ENCODE measurements at regions not wholly inside any gene's neighbourhood (a gene's known extent, or its start where the extent isn't known, plus 50 kb on each side); places are given as distances from the start of the nearest gene placed in this dataset.

DNA sequence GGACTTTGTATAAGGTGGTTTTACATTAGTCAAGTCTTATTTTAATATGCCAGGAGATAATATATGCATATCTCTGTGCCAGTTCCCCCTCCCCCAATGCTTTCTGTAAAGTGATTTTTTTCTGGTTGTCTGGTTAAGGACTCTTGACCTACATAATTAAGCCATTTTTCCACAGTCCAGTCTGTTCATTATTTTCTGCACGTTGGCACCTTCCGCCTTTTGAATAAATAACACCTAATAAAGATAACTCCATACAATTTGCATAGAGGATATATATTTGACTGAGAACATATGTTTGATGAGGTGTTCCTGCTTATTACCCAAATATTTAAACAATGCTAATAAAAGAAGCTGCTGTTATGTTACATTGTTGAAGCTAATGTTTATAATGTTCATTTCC, 320.9 kb downstream of the DMAC1 start:
- no peak for DNase-seq (ENCODE audit: low spot score)
- Histone ChIP-seq H4K20me1 (ENCODE audit: insufficient read depth, low read length) (no peaks in the 10 kb centered on the region), H3K36me3 (replicated peaks in 1 of 2; ENCODE audit: control insufficient read depth in 1 of 2, insufficient read depth in 2 of 2, low read length in 2 of 2) (no peaks in the 10 kb centered on the region), H2AFZ (ENCODE audit: low read length) (no peak overlapping the region), H3K27me3 (ENCODE audit: control insufficient read depth in 1 of 2, insufficient read depth in 2 of 2, low read length in 2 of 2) (no peaks in the 10 kb centered on the region), H3K9ac (ENCODE audit: insufficient read depth, low read depth, low read length) (no peak overlapping the region), H3K27ac (ENCODE audit: extremely low read length, insufficient read depth, low read length) (no peak overlapping the region), H3K4me2 (ENCODE audit: low read depth, low read length) (no peak overlapping the region), H3K79me2 (ENCODE audit: insufficient read depth, low read length) (no peaks in the 10 kb centered on the region), H3K9me3 (ENCODE audit: low read length) (no peaks in the 10 kb centered on the region), H3K4me1 (ENCODE audit: insufficient read depth, low read length) (no peaks in the 10 kb centered on the region), H3K4me3 (replicated peaks in 1 of 3; ENCODE audit: insufficient read depth in 1 of 3, low read depth in 2 of 3, low read length in 3 of 3) (no peak overlapping the region)
- POLR2A ChIA-PET: no interaction called here
- TF ChIP-seq ZBTB8A (CRISPR knock-in tag; IDR thresholded peaks at IDR 0.05; ENCODE audit: borderline replicate concordance, low read depth): no peak
- no peak for TF ChIP-seq GTF3A (CRISPR knock-in tag; conservative IDR thresholded peaks at IDR 0.05)
- TF ChIP-seq ZIK1 (CRISPR knock-in tag; IDR thresholded peaks at IDR 0.05; ENCODE audit: borderline replicate concordance, low read depth): no peak
- TF ChIP-seq RXRA (CRISPR knock-in tag; IDR thresholded peaks at IDR 0.05): no peak
- TF ChIP-seq CHD4 (IDR thresholded peaks at IDR 0.05; ENCODE audit: borderline replicate concordance, low read length): no peak
- TF ChIP-seq, protein P1, sequence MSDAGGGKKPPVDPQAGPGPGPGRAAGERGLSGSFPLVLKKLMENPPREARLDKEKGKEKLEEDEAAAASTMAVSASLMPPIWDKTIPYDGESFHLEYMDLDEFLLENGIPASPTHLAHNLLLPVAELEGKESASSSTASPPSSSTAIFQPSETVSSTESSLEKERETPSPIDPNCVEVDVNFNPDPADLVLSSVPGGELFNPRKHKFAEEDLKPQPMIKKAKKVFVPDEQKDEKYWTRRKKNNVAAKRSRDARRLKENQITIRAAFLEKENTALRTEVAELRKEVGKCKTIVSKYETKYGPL (CRISPR knock-in tag; IDR thresholded peaks at IDR 0.05): no peak
- no peak for TF ChIP-seq GFI1 (CRISPR knock-in tag; IDR thresholded peaks at IDR 0.05; ENCODE audit: borderline replicate concordance)
- TF ChIP-seq, protein P2, sequence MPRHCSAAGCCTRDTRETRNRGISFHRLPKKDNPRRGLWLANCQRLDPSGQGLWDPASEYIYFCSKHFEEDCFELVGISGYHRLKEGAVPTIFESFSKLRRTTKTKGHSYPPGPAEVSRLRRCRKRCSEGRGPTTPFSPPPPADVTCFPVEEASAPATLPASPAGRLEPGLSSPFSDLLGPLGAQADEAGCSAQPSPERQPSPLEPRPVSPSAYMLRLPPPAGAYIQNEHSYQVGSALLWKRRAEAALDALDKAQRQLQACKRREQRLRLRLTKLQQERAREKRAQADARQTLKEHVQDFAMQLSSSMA (CRISPR knock-in tag; IDR thresholded peaks at IDR 0.05): no peak
- no TSS peak for BruUV-seq (replicated peaks)
- in situ Hi-C loops (cut with HindIII; ENCODE audit: extremely low pct_ligation_motif_present, low pct_unique_long_range_greater_than_20kb): no loop called here
- WGBS (ENCODE audit: low lambda C conversion rate): 67% methylated on average over 2 of the region's 2 CpGs
- ATAC-seq: no peak
- CTCF ChIA-PET (ENCODE audit: low intra/inter-chr PET ratio, low total read pairs): no interaction called here
- intact Hi-C loops (cut with micrococcal nuclease; ENCODE audit: unreplicated experiment): no loop called here
- no peak for FAIRE-seq

DNA sequence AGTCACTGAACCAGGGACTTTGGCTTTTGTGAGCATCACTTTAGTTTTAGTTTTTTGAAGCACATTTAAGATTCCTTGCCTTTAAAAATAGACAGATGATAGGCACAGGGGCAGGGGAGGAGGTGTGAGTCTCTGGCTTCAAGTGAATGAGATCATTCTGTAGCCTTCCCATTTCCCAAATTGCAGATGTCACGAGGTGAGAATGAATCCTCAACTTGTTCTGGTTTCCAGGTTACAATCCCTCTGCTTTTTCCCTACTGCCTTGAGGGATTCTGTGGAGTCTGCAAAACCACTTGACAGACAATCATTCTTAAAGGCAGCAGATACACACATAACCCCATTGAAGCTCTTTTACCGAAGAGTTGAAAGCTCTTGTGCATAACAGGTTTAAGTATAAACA, 332.4 kb downstream of the DMAC1 start:
- H3K27me3 ChIP-seq (ENCODE audit: control insufficient read depth in 1 of 2, insufficient read depth in 2 of 2, low read length in 2 of 2): no peaks in the 10 kb centered on the region
- no peak overlapping the region for H3K4me3 ChIP-seq (replicated peaks in 1 of 3; ENCODE audit: insufficient read depth in 1 of 3, low read depth in 2 of 3, low read length in 3 of 3)
- no peak overlapping the region for H2AFZ ChIP-seq (ENCODE audit: low read length)
- no TSS peak for BruUV-seq (replicated peaks)
- intact Hi-C loops (cut with micrococcal nuclease; ENCODE audit: unreplicated experiment) (no loop called here), in situ Hi-C loops (cut with HindIII; ENCODE audit: extremely low pct_ligation_motif_present, low pct_unique_long_range_greater_than_20kb) (no loop called here)
- no peaks in the 10 kb centered on the region for H3K9me3 ChIP-seq (ENCODE audit: low read length)
- no peaks in the 10 kb centered on the region for H3K4me1 ChIP-seq (ENCODE audit: insufficient read depth, low read length)
- ChIA-PET POLR2A (no interaction called here), CTCF (ENCODE audit: low intra/inter-chr PET ratio, low total read pairs) (no interaction called here)
- no peaks in the 10 kb centered on the region for H4K20me1 ChIP-seq (ENCODE audit: insufficient read depth, low read length)
- H3K4me2 ChIP-seq (ENCODE audit: low read depth, low read length): no peak overlapping the region
- H3K36me3 ChIP-seq (replicated peaks in 1 of 2; ENCODE audit: control insufficient read depth in 1 of 2, insufficient read depth in 2 of 2, low read length in 2 of 2): no peaks in the 10 kb centered on the region
- H3K27ac ChIP-seq (ENCODE audit: extremely low read length, insufficient read depth, low read length): no peak overlapping the region
- 3% methylated on average over 2 of the region's 2 CpGs for WGBS (ENCODE audit: low lambda C conversion rate)
- H3K9ac ChIP-seq (ENCODE audit: insufficient read depth, low read depth, low read length): no peak overlapping the region
- ATAC-seq: no peak
- no peak for DNase-seq (ENCODE audit: low spot score)
- H3K79me2 ChIP-seq (ENCODE audit: insufficient read depth, low read length): no peaks in the 10 kb centered on the region
- no peak for FAIRE-seq
- TF ChIP-seq RBM39 (IDR thresholded peaks at IDR 0.05; ENCODE audit: low read depth, low read length, poor library complexity, severe bottlenecking) (no peak), ZNF207 (IDR thresholded peaks at IDR 0.05; ENCODE audit: borderline replicate concordance) (no peak)
- TF ChIP-seq, protein P3, sequence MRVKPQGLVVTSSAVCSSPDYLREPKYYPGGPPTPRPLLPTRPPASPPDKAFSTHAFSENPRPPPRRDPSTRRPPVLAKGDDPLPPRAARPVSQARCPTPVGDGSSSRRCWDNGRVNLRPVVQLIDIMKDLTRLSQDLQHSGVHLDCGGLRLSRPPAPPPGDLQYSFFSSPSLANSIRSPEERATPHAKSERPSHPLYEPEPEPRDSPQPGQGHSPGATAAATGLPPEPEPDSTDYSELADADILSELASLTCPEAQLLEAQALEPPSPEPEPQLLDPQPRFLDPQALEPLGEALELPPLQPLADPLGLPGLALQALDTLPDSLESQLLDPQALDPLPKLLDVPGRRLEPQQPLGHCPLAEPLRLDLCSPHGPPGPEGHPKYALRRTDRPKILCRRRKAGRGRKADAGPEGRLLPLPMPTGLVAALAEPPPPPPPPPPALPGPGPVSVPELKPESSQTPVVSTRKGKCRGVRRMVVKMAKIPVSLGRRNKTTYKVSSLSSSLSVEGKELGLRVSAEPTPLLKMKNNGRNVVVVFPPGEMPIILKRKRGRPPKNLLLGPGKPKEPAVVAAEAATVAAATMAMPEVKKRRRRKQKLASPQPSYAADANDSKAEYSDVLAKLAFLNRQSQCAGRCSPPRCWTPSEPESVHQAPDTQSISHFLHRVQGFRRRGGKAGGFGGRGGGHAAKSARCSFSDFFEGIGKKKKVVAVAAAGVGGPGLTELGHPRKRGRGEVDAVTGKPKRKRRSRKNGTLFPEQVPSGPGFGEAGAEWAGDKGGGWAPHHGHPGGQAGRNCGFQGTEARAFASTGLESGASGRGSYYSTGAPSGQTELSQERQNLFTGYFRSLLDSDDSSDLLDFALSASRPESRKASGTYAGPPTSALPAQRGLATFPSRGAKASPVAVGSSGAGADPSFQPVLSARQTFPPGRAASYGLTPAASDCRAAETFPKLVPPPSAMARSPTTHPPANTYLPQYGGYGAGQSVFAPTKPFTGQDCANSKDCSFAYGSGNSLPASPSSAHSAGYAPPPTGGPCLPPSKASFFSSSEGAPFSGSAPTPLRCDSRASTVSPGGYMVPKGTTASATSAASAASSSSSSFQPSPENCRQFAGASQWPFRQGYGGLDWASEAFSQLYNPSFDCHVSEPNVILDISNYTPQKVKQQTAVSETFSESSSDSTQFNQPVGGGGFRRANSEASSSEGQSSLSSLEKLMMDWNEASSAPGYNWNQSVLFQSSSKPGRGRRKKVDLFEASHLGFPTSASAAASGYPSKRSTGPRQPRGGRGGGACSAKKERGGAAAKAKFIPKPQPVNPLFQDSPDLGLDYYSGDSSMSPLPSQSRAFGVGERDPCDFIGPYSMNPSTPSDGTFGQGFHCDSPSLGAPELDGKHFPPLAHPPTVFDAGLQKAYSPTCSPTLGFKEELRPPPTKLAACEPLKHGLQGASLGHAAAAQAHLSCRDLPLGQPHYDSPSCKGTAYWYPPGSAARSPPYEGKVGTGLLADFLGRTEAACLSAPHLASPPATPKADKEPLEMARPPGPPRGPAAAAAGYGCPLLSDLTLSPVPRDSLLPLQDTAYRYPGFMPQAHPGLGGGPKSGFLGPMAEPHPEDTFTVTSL (CRISPR knock-in tag; IDR thresholded peaks at IDR 0.05; ENCODE audit: borderline replicate concordance): no peak

Data from HepG2 (cell line).